Omental fat pad (tissue), 3 donors: ENCODE measurements at regions not wholly inside any gene's neighbourhood (a gene's known extent, or its start where the extent isn't known, plus 50 kb on each side); places are given as distances from the start of the nearest gene placed in this dataset.

Experiments used
- ATAC-seq: fragments of 150-250 bp; one replicate; pipeline ENCODE4 v1.9.1; 2016; ENCODE audit warnings: mild to moderate bottlenecking, moderate library complexity; ENCODE audit not compliant: low FRiP score
- DNase-seq: peaks from one replicate; pipeline ENCODE4 v3.0.0-alpha.2; 2019; ENCODE audit warnings: low spot score
- TF ChIP-seq, protein P1 (sequence below), 3 donors: fragments of 450-650 bp; IDR thresholded peaks; one replicate each; pipeline ENCODE4 v1.5.1; 2016 to 2017; ENCODE audit warnings: antibody characterized with exemption in 3 of 3, mild to moderate bottlenecking in 3 of 3, moderate library complexity in 2 of 3

DNA sequence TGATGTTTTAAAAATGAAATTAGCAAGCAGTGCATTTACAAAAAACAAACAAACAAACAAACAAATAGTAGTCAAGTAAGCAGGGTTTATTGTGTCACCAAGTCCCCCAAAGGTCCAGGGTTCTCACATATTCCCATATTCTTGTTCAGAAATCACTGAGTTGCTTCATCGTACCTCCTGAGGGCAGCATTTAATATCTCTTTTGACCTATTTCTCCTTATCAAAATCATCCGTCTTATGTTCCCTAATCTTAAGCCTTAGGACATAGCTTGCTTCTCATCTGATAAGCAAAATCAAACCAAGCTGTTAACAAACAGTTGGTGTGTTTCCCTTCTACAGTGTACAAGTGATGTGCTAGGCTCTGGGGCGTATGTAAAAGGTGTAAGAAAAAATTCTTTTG is 109.5 kb upstream of the MAN2A1 start:
- TF ChIP-seq, protein P1, sequence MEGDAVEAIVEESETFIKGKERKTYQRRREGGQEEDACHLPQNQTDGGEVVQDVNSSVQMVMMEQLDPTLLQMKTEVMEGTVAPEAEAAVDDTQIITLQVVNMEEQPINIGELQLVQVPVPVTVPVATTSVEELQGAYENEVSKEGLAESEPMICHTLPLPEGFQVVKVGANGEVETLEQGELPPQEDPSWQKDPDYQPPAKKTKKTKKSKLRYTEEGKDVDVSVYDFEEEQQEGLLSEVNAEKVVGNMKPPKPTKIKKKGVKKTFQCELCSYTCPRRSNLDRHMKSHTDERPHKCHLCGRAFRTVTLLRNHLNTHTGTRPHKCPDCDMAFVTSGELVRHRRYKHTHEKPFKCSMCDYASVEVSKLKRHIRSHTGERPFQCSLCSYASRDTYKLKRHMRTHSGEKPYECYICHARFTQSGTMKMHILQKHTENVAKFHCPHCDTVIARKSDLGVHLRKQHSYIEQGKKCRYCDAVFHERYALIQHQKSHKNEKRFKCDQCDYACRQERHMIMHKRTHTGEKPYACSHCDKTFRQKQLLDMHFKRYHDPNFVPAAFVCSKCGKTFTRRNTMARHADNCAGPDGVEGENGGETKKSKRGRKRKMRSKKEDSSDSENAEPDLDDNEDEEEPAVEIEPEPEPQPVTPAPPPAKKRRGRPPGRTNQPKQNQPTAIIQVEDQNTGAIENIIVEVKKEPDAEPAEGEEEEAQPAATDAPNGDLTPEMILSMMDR (IDR thresholded peaks at IDR 0.05), result no peak
- DNase-seq (no peak), ATAC-seq (no peak)

DNA sequence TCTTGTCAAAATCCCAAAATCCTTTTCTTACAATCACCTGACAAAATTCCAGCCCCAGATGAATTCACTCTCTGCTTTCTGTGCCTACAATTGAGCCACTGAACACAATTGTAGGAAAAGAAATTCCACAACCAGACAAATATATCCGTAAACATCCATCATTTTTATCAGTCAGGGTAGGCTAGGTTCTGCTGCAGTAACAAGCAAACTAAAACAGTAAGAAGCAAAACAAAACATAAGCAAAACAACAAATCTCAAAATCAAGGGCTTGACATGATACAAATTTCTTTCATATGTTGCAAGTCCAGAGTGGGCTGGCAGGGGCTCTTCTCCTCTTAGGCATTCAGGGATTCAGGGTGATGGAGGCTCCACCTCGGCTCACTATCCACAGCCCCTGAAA is 114.2 kb upstream of the MAN2A1 start:
- DNase-seq (no peak), ATAC-seq (no peak)

DNA sequence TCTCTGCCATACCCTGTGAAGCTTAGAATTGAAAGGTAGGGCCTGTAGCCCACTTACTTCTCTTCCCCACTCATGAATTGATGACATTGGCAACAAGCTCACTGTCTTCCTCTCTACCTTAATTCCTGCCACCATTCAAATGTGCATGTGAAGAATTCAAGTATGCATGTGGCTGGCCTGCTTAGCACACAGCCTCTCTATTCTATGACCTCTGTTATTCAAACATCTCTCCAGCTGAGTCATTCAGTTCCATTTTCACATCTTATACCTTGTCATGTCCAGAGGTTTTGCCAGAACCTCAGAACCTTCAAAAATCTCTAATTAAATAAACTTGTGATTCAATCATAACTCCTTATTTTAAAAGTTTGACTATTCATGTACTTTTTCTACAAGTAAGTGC is 114.7 kb upstream of the MAN2A1 start:
- TF ChIP-seq, protein P1 (IDR thresholded peaks at IDR 0.05), result no peak

More for the DNA sequence above, 114.2 kb upstream of the MAN2A1 start:
- TF ChIP-seq, protein P1 (IDR thresholded peaks at IDR 0.05), result no peak

DNA sequence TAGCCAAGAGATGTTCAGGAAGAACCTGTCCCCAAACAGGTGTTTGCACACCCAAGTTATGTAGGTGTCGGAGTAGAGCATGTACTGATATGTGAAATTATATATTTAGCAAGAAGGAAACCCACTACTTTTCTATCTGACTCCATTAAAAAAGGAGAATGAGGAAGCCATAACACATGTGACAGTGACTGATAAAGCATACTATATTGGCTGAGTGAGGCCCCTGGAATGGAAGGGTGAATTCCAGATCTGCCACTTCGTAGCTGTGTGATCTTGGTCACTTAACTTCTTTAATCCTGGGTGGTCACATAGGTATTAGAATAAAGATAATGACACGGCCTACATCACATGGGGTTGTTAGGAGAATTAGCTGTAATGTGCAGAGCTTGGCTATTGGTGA is 116.0 kb upstream of the MAN2A1 start:
- TF ChIP-seq, protein P1 (IDR thresholded peaks at IDR 0.05), result no peak
- DNase-seq (no peak), ATAC-seq (no peak)

More for the DNA sequence above, 114.7 kb upstream of the MAN2A1 start:
- ATAC-seq (no peak), DNase-seq (no peak)

DNA sequence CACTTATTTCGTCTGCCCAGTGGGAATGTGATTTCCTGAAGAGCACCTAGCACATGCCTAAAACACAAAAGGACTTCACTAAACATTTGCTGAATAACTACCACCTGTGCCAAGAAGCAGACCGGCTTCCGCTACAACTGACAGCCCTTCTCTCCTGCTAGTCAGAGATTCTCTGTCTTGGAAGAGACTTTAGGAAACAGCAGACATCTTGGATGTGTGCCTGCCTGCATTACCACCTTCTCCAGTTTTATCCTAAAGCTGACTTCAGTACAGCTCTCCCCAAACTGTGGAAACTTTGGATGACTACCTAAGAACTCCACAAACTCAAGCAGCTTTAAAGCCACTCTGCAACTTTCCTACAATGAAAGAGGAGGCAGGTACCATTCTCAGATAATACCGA is 116.5 kb upstream of the MAN2A1 start:
- DNase-seq, result no peak
- ATAC-seq, result no peak
- TF ChIP-seq, protein P1 (IDR thresholded peaks at IDR 0.05), result no peak

DNA sequence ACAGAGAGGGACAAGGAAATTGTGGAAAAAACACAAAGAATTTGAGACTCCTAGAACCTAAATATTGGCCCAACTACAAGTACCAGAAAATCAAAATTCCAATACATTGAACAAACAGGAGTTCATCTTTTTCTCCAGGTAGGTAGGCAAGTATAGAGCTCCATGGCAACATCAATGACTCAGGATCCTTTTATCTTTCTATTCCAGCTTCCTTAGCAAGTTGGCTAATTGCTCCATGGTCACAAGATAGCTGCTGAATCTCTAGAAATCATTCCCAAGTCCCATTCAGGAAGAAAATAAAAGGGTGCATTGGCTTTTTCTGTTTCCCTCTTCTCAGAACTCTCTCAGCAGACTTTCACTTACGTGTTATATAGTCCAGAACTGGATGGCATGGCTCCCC is 117.9 kb upstream of the MAN2A1 start:
- TF ChIP-seq, protein P1 (IDR thresholded peaks at IDR 0.05), result no peak
- ATAC-seq, result no peak
- no peak for DNase-seq

DNA sequence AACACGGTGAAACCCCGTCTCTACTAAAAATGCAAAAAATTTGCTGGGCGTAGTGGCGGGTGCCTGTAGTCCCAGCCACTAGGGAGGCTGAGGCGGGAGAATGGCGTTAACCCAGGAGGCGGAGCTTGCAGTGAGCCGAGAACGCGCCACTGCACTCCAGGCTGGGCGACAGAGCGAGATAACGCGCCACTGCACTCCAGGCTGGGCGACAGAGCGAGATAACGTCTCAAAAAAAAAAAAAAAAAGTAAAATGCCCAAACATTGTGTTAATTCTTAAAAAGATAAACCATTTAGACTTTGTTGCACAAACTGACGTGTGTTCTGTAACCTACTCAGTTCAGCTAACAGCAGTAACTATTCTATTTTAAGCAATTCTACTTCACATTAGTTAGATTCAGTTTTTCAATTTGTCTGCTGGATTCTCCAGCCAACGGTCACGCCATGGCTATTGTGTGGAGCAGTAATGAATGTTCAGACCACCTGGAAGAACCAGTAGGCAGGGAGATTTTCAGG is 119.3 kb upstream of the MAN2A1 start:
- no peak for ATAC-seq
- TF ChIP-seq, protein P1 (IDR thresholded peaks at IDR 0.05), result no peak
- DNase-seq, result no peak
